Activated CD4-positive, alpha-beta T cell treated with anti-CD3 and anti-CD28 coated beads, Interleukin-10, Interleukin-2, amounts not matched to agents 100 ng/mL and 50 ng/mL, durations not matched to agents 16 hours and 8 hours (primary cell): ENCODE measurements at regions not wholly inside any gene's neighbourhood (a gene's known extent, or its start where the extent isn't known, plus 50 kb on each side); places are given as distances from the start of the nearest gene placed in this dataset.
A peak's percentile ranks its signal among the peaks of the same experiment; 100 is the strongest.
"Not testable (repeated sequence)": the region's sequence is repeated elsewhere in the genome, so short reads cannot be mapped to it uniquely, and the experiment has no call there.

Experiments
- DNase-seq: peaks from one replicate; pipeline ENCODE4 v3.0.0-alpha.2; 2020

GRCh38 chr16:29156511-29156910 lies 171.7 kb downstream of the LAT start:
- DNase-seq: no peak

GRCh38 chr16:29155866-29156200 lies 171.0 kb downstream of the LAT start:
- DNase-seq: not testable (repeated sequence)

GRCh38 chr16:29155131-29155865 lies 170.4 kb downstream of the LAT start:
- not testable (repeated sequence) for DNase-seq

- no peak for DNase-seq
Observed at GRCh38 chr16:29154676-29155121, 169.8 kb downstream of the LAT start.

- no peak for DNase-seq
Observed at GRCh38 chr16:29154088-29154487, 169.2 kb downstream of the LAT start.

GRCh38 chr16:29153307-29153706 lies 168.5 kb downstream of the LAT start:
- not testable (repeated sequence) for DNase-seq

- not testable (repeated sequence) for DNase-seq
Observed at GRCh38 chr16:29152544-29153031, 167.7 kb downstream of the LAT start.

- no peak for DNase-seq
Observed at GRCh38 chr16:29151317-29151716, 166.5 kb downstream of the LAT start.

GRCh38 chr16:29149912-29150311 lies 165.1 kb downstream of the LAT start:
- DNase-seq: not testable (repeated sequence)

GRCh38 chr16:29148867-29149272 lies 164.0 kb downstream of the LAT start:
- peak; percentile 53 for DNase-seq

- DNase-seq: no peak
Observed at GRCh38 chr16:29148131-29148691, 163.4 kb downstream of the LAT start.

GRCh38 chr16:29147710-29148109 lies 162.9 kb downstream of the LAT start:
- not testable (repeated sequence) for DNase-seq

GRCh38 chr16:29146808-29147643 lies 162.2 kb downstream of the LAT start:
- not testable (repeated sequence) for DNase-seq

- no peak for DNase-seq
Observed at GRCh38 chr16:29146266-29146665, 161.4 kb downstream of the LAT start.

GRCh38 chr16:29145486-29146225 lies 160.8 kb downstream of the LAT start:
- DNase-seq: not testable (repeated sequence)

- not testable (repeated sequence) for DNase-seq
Observed at GRCh38 chr16:29145086-29145485, 160.2 kb downstream of the LAT start.

GRCh38 chr16:29144669-29145062 lies 159.8 kb downstream of the LAT start:
- not testable (repeated sequence) for DNase-seq

- DNase-seq: not testable (repeated sequence)
Observed at GRCh38 chr16:29143739-29144668, 159.2 kb downstream of the LAT start.

GRCh38 chr16:29142506-29142905 lies 157.7 kb downstream of the LAT start:
- not testable (repeated sequence) for DNase-seq

- no peak for DNase-seq
Observed at GRCh38 chr16:29141586-29142324, 156.9 kb downstream of the LAT start.

GRCh38 chr16:29141121-29141520 lies 156.3 kb downstream of the LAT start:
- not testable (repeated sequence) for DNase-seq
